HG03045 (cell line): ENCODE measurements at regions not wholly inside any gene's neighbourhood (a gene's known extent, or its start where the extent isn't known, plus 50 kb on each side); places are given as distances from the start of the nearest gene placed in this dataset.

Experiments
- ATAC-seq: cut with Tn5 transposase; IDR thresholded peaks from one replicate; pipeline ENCODE4 v1.9.1; 2021; ENCODE audit warnings: mild to moderate bottlenecking, moderate library complexity; ENCODE audit not compliant: unreplicated experiment

GRCh38 chr7:45347804-45348203, 190.2 kb downstream of the RAMP3 start:
- ATAC-seq: no peak

DNA sequence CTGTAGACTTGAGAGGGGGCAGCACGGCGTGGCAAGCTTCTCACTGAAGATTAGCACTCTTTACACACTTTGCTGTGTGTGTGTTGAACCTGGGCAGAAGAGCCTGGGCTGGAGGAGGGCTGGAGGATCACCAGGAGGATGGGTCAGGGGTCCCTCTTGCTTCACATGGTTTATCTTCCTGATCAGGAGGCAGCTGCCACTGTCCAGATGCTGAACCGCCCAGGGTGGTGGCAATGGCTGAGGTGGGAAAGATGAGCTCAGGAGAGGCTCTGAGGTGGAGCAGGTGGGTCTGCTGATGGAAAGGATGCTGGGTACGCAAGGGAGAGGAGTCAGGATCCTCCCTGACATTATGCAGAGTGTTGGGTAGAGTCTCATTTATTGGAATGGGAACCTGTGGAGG, 191.5 kb downstream of the RAMP3 start:
- ATAC-seq: no peak

GRCh38 chr7:45350896-45351295, 193.3 kb downstream of the RAMP3 start:
- ATAC-seq: no peak

GRCh38 chr7:45358287-45358686, 200.7 kb downstream of the RAMP3 start:
- no peak for ATAC-seq

DNA sequence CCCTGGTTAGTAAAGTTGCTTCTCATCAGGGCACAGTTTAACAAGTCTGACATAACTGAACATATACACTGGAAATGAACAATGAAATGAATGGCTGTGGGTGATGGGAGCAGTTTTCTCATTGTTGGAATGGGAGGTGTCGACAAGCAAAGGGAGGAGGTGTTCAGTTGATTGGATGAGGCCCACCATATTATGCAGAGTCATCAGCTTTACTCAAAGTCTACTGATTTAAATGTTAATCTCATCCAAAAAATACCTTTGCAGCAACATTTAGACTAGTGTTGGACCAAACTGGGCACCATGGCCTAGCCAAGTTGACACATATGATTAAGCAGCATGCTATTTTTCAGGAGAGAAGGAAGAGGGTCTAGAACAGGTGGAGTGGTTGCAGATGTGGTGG, 201.7 kb downstream of the RAMP3 start:
- no peak for ATAC-seq

- no peak for ATAC-seq
These were observed 202.2 kb downstream of the RAMP3 start for GRCh38 chr7:45359776-45360175.

DNA sequence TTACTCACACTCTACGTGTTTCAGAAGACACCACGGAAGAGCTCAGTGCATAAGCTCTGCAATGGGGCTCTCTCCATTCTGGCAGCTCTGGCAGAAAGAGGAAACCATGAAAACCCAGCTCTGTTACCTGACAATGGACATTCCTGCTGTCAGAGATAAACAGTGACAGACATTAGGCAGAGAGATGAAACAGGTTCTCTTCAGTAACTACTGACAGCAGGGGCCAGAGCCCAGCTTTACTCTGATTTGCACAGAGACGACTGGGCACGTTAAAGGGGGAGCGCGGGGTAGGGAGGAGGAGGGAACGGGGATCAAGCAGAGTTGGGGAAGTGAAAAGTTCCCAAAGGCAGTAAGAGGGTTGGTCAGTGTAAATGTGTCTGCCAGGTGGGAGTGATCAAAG, 206.1 kb downstream of the RAMP3 start:
- no peak for ATAC-seq

DNA sequence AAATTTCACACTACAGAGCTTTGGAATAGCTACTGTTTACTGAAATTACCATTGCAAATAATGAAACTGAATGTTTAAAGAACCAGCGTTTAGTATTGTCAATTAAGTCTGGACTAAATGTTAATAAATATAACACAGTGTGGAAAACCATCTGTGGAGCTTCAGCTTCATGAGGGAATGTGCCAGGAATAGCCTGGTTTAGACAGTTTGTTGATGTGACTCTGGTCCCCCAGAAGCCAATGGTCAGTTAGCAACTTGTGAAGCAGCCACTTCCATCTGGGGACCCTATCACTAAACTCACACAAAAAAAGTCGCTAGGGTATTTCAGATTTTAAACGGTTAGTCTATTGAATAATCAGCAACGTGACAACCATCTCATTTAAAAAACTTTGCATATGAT, 207.8 kb downstream of the RAMP3 start:
- ATAC-seq: no peak

- ATAC-seq: no peak
These were observed 207.7 kb upstream of the ADCY1 start for GRCh38 chr7:45366475-45366874.

GRCh38 chr7:45367026-45367425, 207.1 kb upstream of the ADCY1 start:
- ATAC-seq: no peak

- no peak for ATAC-seq
These were observed 205.9 kb upstream of the ADCY1 start for GRCh38 chr7:45368129-45368807.

GRCh38 chr7:45384499-45384898, 189.7 kb upstream of the ADCY1 start:
- ATAC-seq: no peak

- ATAC-seq: no peak
These were observed 186.3 kb upstream of the ADCY1 start for GRCh38 chr7:45387837-45388236.

GRCh38 chr7:45389073-45389872, 184.9 kb upstream of the ADCY1 start:
- ATAC-seq: no peak

GRCh38 chr7:45390180-45390579, 184.0 kb upstream of the ADCY1 start:
- ATAC-seq: no peak

DNA sequence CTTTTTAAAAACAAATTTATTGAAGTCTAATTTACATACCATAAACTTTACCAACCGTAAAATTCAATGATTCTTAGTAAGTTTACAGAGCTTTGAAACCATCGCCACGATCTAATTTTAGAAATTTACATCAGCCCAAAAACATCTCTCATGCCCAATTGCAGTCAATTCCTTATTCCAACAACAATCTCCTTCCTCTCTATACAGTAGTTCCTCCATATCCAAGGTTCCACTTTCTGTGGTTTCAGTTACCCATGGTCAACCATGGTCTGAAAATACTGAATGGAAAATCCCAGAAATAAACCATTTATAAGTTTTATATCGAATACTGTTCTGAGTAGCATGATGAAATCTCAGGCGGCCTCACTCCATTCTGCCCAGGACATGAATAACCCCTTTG, 183.4 kb upstream of the ADCY1 start:
- ATAC-seq: no peak

DNA sequence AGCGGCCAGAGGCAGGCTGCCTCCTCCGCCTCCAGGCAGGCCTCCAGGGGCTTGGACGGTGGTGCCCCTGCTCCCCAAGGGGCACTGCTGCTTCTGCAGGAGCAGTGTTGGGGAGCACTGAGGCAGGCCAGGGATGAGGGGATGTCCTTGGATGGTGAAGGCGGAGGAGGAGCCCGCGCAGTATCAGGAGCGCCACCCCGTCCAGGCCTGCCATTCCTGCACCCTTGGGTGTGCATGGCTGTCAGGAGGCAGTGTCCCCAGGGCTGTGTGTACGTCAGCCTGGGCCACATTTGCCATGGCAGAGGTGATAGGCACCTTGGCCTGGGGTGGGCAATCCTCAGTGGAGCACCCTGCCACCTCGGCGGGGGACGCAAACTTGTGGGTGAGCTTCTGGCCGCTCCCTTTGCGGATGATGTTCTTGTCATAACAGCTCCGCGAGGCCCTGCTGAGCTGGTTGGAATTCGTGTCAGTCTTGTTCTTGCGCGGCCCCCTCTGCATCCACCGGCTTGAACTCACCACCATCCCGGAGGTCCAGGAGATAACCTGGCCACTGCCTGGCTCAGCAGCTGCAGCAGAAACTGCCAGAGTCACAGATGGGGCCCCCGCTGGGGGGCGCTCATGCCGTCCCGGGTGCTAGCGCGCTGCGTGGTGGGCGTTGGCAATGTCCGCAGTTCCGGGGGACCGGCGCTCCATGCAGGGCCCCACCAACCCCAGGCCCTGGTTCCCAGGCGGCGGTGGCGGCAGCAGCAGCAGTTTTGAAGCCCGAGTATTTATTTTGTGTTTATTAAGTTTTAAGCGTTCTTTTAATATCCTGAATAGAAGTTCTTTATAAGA, 182.3 kb upstream of the ADCY1 start:
- ATAC-seq: no peak

GRCh38 chr7:45394117-45394708, 180.0 kb upstream of the ADCY1 start:
- no peak for ATAC-seq

- no peak for ATAC-seq
These were observed 175.1 kb upstream of the ADCY1 start for GRCh38 chr7:45399069-45399468.

- no peak for ATAC-seq
These were observed 173.5 kb upstream of the ADCY1 start for GRCh38 chr7:45400680-45401079.

DNA sequence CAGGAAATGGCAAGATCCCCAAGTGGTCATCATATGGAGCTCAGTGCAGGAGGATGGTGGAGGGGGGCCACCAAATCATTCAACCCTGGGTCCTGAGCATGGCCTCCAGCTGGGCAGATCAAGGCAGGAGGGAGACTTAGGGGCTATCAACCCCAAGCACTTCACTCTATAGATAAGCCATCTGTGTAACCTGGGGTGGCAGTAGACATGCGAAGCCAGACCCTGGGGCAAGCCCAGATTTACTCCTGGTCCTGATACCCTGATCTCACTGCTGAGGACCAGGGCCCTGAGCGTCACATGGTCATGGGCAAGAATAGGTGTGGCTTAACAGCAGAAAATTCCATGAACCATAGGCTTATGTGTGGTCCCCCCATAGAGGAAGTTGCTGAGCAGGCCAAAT, 173.0 kb upstream of the ADCY1 start:
- no peak for ATAC-seq
